ENCODE measurements at regions not wholly inside any gene's neighbourhood (a gene's known extent, or its start where the extent isn't known, plus 50 kb on each side); places are given as distances from the start of the nearest gene placed in this dataset.
"Not testable (repeated sequence)": the region's sequence is repeated elsewhere in the genome, so short reads cannot be mapped to it uniquely, and the experiment has no call there.

DNA sequence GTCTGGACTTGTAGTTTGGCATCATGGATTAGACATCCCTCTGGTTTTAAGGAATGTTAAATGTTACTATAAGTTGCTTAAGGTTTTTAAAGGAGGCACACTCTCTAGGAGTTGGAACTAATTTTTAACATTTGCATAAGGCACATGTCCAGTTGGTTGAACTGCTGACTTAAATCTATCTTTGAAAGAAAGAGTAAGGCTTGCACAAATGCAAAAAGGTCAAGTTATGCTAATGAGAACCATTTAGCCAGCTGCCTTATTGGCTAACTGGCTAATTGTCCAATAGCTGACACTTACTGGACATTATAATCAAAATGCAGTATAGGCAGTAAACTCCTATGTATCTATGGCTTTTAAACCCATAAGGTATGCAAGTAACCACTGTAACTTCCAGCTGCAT, 206.1 kb upstream of the TTC29 start:
- no peak for ATAC-seq
- H3K4me1 Mint-ChIP-seq = no peaks in the 10 kb centered on the region
- H3K9me3 Mint-ChIP-seq = no peaks in the 10 kb centered on the region
- peaks cover 9% of the 10 kb centered on the region for H3K27me3 Mint-ChIP-seq
- no peak overlapping the region for H3K27ac Mint-ChIP-seq
- H3K36me3 Mint-ChIP-seq = no peaks in the 10 kb centered on the region
- H3K4me3 Mint-ChIP-seq = no peak overlapping the region

DNA sequence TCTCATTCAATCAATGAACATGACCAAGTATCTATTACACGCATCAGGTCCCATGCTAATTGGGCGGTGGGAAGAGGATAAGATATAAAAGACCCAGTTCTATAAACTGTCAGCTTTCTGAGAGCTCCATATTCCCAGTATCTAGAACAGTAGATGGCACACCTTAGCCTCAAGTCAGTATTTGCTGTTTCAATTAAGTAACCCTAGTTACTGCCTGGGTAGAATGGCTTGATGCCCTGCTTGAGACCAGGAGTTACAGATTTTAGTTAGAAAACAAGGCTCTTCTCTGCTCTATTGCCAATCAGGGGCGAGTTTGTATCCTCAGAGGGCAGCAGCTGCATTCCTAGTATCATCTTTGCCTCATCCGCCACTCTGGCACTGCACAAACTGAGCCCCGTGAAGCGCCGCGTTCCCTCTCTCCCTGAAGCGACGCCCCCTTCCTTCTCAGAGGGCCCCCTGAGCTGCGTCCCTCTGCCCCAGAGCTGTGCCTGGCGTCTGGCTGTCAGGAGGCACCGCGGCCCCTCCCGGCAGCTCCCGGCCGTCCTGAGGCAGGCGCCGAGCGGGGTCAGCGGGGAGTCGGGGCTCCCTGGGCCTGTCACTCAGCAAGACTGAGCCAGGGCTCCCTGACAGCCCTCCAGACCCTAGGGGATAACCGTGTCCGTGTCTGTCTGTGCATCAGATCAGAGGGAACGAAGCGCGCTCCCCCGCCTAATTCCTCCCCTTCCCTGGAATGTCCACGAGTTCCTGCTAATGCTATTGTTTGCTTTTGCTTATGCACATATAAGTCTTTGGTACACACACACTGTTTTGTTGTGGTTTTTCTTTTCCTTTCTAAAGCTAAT, 212.4 kb upstream of the TTC29 start:
- no peaks in the 10 kb centered on the region for H3K36me3 Mint-ChIP-seq
- H3K9me3 Mint-ChIP-seq = no peaks in the 10 kb centered on the region
- H3K4me3 Mint-ChIP-seq = no peak overlapping the region
- H3K27ac Mint-ChIP-seq = no peak overlapping the region
- ATAC-seq = peak; percentile 54
- H3K27me3 Mint-ChIP-seq = peaks cover 9% of the 10 kb centered on the region
- no peaks in the 10 kb centered on the region for H3K4me1 Mint-ChIP-seq

DNA sequence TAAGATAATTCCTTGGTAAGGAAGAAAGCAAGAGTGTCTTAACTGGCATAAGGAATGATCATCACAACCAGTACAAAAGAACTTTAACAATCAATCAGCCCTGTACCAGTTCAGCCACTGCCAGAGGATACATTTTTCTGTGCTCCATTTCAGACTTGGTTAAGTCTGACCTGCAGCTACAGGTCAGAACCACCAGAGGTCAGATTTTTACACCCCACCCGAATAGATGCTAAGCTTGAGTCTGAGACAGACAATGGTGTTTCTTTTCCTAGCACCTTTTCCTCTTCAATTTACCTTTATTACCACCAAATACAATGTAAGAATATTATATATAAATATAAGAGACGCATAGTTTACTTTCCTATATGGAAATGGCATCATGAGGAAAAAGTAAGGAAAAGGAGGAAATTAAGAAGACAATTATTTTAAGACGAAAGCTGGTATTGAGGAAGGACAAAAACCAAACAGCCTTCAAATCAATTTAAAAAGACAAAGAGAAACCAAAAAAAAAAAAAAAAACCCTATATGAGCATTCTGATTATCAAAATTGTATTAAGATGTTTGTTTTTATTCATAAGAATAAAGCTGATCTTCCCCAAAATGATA, 215.3 kb upstream of the TTC29 start:
- peaks cover 9% of the 10 kb centered on the region for H3K27me3 Mint-ChIP-seq
- no peak overlapping the region for H3K4me3 Mint-ChIP-seq
- ATAC-seq = no peak
- no peaks in the 10 kb centered on the region for H3K36me3 Mint-ChIP-seq
- no peak overlapping the region for H3K27ac Mint-ChIP-seq
- no peaks in the 10 kb centered on the region for H3K9me3 Mint-ChIP-seq
- no peaks in the 10 kb centered on the region for H3K4me1 Mint-ChIP-seq

DNA sequence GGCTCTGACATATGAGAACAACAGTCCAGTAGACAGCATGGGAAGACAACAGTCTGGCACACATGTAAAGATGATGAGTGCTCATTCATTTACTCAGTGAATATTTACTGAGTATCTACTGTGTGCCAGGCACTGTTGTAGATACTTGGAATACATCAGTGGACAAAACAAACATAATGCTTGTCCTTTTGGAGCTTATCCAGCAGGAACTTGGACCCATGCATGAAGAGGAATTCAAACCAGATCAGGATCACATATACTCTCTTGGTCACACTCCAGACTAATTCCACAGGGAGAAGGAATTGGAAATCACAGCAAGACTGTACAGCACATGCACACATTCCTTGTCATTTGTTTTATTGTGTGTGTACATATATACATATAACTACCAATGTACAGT, 217.6 kb upstream of the TTC29 start:
- ATAC-seq = peak; percentile 12
- Mint-ChIP-seq H3K4me3 (no peak overlapping the region), H3K4me1 (no peaks in the 10 kb centered on the region), H3K27ac (no peak overlapping the region), H3K27me3 (no peaks in the 10 kb centered on the region), H3K9me3 (no peaks in the 10 kb centered on the region), H3K36me3 (no peaks in the 10 kb centered on the region)

DNA sequence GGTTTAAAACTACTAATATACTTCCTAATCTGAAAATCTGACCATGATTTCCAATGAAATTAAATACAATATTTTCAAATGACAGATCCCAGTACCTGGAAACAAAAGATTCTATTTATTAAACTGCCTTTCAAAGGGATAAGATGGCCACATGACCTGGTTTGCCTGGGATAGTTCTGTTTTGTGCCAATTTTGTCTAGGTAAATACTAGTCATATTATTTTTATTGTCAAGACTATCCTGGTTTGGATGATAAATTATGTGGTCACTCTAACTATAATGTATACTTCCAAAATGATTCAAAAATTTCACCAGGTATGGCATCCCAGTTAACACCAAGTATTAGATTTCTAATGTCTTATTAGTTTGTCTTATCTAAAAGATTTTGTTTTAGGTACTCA, 222.5 kb upstream of the TTC29 start:
- not testable (repeated sequence) for H3K4me3 Mint-ChIP-seq, H3K9me3 Mint-ChIP-seq, H3K27me3 Mint-ChIP-seq, ATAC-seq, H3K36me3 Mint-ChIP-seq, H3K27ac Mint-ChIP-seq, H3K4me1 Mint-ChIP-seq

DNA sequence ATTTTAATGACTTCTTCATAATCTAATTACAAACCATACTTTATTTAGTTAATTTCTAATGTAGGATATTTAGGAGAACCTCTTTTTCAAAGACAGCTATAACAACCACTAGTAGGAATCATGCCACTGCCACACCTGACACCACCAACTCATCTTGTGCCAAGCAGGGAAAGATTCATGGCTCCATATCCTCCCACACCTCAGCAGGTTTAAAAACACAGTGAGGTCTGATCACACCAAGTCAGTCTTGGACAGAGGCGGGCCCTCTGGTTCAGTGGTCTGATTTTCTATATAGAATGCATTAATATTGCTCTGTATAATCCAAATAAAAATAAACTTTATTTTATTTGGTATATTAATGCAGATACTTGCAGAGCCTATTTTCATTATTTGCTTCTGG, 227.7 kb upstream of the TTC29 start:
- H3K4me3 Mint-ChIP-seq = no peak overlapping the region
- H3K36me3 Mint-ChIP-seq = no peaks in the 10 kb centered on the region

DNA sequence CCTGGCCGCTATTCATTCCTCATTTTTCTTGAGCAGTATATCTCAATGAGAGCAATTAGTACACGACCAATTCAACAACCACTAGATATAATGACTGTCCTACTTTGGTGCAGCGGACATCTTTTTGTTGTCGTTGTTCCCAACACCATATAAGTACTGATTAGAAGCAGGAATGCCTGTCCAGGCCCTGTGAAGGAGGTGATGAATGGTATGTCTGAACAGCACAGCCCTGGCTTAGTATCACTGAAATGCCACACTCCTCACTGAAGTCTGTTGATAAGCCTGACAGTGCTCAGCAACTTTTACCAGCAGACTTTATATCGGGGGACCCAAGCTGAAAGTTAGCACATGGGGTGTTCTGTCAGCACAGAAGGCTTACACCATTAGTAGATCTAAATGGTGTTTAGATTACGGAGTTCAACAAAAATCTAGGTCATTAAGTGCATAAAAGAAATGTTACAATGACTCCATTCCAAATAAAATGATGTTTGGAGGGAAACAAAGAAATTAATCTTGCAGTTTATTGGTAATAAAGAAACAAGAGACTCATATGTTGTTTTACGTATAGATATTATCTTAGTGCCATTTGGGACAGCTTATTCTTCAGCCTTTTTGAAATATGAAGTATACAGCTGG, 228.3 kb upstream of the TTC29 start:
- H3K36me3 Mint-ChIP-seq = no peaks in the 10 kb centered on the region
- peaks cover 13% of the 10 kb centered on the region for H3K27me3 Mint-ChIP-seq
- H3K4me1 Mint-ChIP-seq = no peaks in the 10 kb centered on the region
- ATAC-seq = no peak
- H3K27ac Mint-ChIP-seq = no peak overlapping the region
- H3K4me3 Mint-ChIP-seq = no peak overlapping the region
- H3K9me3 Mint-ChIP-seq = no peaks in the 10 kb centered on the region

More for the DNA sequence above, 227.7 kb upstream of the TTC29 start:
- Mint-ChIP-seq H3K27ac (no peak overlapping the region), H3K4me1 (no peaks in the 10 kb centered on the region), H3K27me3 (peaks cover 13% of the 10 kb centered on the region), H3K9me3 (no peaks in the 10 kb centered on the region)
- no peak for ATAC-seq

DNA sequence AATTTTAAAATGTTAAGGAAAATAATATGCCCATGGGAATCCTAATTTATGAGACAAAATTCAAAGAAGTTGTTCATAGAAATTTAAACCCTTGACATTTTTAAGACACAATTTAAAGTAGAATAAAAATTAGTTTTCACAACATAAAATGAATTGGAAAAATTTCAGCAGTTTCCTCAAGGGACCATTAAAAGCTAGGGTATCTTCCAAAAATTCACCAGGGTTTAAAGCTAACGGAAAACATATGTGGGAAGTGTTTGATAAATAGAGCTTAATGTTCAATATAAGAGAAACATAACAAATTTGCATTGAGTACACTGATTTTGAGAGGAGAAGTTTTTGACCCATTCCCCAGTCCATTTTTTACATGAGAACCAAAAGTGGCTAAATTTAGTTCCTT, 228.9 kb upstream of the TTC29 start:
- Mint-ChIP-seq H3K27ac (no peak overlapping the region), H3K4me1 (no peaks in the 10 kb centered on the region), H3K27me3 (peaks cover 13% of the 10 kb centered on the region), H3K4me3 (no peak overlapping the region), H3K9me3 (no peaks in the 10 kb centered on the region), H3K36me3 (no peaks in the 10 kb centered on the region)
- ATAC-seq = no peak

DNA sequence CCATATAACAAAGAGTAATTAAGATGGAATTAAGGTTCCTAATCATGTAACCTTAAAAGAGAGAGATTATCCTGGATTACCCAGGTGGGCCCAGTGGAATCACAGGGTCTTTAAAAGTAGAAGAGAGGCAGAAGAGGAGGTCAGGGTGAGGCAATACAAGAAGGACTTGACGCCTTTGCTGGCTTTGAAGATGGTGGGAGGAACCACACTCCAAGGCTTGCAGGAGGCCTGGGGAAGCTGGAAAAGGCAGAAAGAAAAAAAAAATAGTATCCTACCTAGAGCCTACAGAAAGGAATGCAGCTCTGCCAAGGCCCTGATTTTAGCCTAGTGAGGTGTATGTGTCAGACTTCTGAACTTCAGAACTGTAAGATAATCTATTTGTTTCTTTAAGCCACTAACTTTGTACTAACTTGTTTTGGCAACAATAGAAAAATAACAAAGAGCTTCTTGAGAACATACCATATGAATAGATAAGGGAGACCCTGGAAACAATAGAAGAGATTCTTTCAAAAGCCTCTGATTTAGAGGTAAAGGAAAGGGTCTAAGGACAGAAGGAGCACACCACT, 229.9 kb upstream of the TTC29 start:
- H3K36me3 Mint-ChIP-seq = no peaks in the 10 kb centered on the region
- H3K27me3 Mint-ChIP-seq = peaks cover 13% of the 10 kb centered on the region
- H3K4me1 Mint-ChIP-seq = no peaks in the 10 kb centered on the region
- H3K27ac Mint-ChIP-seq = no peak overlapping the region
- no peaks in the 10 kb centered on the region for H3K9me3 Mint-ChIP-seq
- ATAC-seq = no peak
- no peak overlapping the region for H3K4me3 Mint-ChIP-seq

DNA sequence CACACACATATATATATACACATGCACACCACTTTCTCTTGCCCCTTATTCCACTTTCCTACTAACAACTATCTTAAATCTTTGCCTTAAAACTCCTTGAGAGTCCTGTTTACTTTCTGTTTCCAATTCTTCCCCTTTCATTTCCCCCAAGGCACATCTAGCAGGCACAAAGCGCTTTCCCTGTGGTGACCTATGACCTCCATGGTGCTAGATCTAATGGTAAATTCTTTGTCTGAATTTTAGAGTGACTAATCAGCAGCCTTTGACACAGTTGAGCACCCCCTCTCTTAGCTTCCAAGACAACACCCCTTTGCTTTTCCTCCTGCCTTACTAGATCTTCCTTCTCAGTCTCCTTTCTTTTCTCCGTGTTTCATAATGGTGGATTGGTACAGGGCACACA, 236.4 kb upstream of the TTC29 start:
- Mint-ChIP-seq H3K27me3 (peaks cover 1% of the 10 kb centered on the region), H3K36me3 (no peaks in the 10 kb centered on the region), H3K9me3 (peaks cover 6% of the 10 kb centered on the region), H3K27ac (no peak overlapping the region), H3K4me1 (no peaks in the 10 kb centered on the region), H3K4me3 (no peak overlapping the region)
- ATAC-seq = no peak

DNA sequence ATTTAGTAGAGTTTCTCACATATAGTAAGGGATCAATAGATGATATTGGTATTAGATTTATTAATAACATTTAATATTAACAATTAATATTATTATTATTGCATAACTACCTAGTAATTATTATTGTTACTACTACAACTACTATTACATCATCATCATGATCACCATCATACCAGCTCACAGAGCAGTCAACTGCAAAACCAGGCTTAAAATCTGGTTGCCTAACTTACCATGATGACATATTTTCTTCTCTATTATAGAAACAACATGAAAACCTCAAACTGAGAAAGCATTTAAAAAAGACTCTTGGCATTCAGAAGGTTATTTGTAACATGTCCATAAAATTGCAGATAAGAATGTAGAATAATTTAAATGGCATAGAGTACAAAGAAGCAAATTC, 247.0 kb upstream of the TTC29 start:
- H3K4me1 Mint-ChIP-seq = no peaks in the 10 kb centered on the region
- no peaks in the 10 kb centered on the region for H3K27me3 Mint-ChIP-seq
- no peak overlapping the region for H3K27ac Mint-ChIP-seq
- no peaks in the 10 kb centered on the region for H3K36me3 Mint-ChIP-seq
- peaks cover 10% of the 10 kb centered on the region for H3K9me3 Mint-ChIP-seq
- no peak for ATAC-seq
- no peak overlapping the region for H3K4me3 Mint-ChIP-seq

DNA sequence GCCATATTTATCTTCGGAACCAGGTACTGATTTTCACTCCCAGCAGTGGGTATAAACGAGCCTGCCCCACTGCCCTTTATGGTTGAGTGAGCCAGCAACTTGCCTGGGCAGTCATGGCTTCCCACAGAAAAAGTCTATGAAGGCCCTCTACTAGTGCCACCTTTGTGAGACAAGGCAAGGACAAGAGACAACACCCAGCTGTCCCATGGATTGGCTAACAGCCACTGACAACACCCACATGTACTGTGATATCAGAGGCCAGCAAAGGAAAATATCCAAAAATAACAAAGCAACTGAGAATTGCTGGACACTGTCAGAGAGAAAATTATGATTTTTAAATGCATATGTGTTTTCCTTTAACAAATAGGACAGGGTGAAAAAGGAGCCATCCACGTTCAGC, 248.4 kb upstream of the TTC29 start:
- Mint-ChIP-seq H3K27ac (no peak overlapping the region), H3K4me3 (no peak overlapping the region), H3K9me3 (peaks cover 5% of the 10 kb centered on the region), H3K27me3 (no peaks in the 10 kb centered on the region), H3K36me3 (no peaks in the 10 kb centered on the region), H3K4me1 (no peaks in the 10 kb centered on the region)
- ATAC-seq = no peak

DNA sequence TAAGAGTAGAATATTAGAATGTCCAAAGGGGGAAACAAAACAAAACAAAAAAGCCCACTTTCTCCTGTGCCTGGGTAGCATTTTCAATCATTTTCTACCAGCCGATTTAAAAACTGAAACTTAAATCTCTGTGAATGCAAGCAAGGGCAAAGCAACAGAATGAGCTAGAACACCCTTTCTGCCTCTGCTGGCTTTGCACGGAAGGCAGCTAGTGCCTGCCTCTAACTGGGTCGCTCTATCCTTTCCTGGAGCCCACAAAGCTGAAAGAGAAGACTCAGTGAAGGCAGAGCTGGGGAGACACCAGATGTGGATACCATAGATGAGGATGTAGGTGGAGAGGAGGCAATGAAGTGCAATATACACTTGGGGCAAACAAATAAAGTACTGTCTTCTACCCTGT, 248.9 kb upstream of the TTC29 start:
- H3K27ac Mint-ChIP-seq = no peak overlapping the region
- no peak overlapping the region for H3K4me3 Mint-ChIP-seq
- H3K9me3 Mint-ChIP-seq = peaks cover 5% of the 10 kb centered on the region
- H3K27me3 Mint-ChIP-seq = no peaks in the 10 kb centered on the region
- no peaks in the 10 kb centered on the region for H3K36me3 Mint-ChIP-seq
- H3K4me1 Mint-ChIP-seq = no peaks in the 10 kb centered on the region
- ATAC-seq = no peak

DNA sequence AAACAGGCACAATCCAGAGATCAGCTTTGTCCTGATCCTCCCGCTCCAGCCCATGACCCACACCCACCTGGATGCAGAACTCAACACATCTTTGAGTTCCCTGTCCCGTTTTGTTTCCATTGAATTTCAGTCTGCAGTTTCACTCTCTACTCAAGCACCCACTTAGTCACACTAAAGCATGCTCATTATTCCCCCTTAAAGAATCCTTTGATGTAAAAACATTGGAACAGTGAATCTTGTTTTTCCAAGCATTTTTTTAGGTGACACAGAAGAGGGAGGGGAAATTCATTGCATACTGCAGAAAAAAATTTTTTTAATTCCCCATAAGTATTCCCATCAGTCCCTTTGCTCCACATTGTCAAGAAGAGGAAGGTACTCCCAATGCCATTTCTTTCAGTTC, 249.7 kb upstream of the TTC29 start:
- no peak overlapping the region for H3K27ac Mint-ChIP-seq
- H3K27me3 Mint-ChIP-seq = no peaks in the 10 kb centered on the region
- peaks cover 4% of the 10 kb centered on the region for H3K9me3 Mint-ChIP-seq
- H3K4me1 Mint-ChIP-seq = no peaks in the 10 kb centered on the region
- no peak for ATAC-seq
- H3K36me3 Mint-ChIP-seq = no peaks in the 10 kb centered on the region
- no peak overlapping the region for H3K4me3 Mint-ChIP-seq

DNA sequence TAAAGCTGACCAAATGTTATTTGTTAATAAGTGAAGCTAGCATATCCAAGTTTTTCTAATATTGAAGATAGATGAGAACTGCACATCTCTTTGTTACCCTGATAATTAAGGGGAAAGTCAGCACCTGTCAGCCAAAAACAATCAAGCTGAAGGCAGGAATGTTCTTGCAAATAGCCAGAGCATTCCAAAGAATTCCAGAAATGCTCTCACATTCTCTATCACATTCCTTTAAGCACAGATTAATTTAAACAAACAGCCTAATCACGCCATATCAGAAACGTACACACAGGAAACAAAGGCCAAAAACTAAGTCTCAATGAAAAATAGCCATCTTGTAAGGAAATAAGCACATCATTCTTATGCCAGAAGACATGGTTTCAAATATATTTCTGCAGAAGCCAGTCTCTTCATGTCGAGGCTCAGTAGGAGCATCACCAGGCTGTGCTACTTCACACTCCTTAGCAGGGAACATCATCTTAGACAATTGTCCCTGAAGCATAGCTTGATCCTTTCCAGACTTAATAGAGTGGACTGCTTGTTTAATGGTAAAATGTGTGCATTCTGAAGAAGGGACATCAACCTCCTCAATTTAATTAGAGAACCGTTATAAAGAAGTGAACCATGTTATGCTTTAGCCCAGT, 252.9 kb upstream of the TTC29 start:
- H3K27ac Mint-ChIP-seq = no peak overlapping the region
- H3K9me3 Mint-ChIP-seq = no peaks in the 10 kb centered on the region
- H3K4me3 Mint-ChIP-seq = no peak overlapping the region
- H3K4me1 Mint-ChIP-seq = no peaks in the 10 kb centered on the region
- ATAC-seq = no peak
- no peaks in the 10 kb centered on the region for H3K36me3 Mint-ChIP-seq
- H3K27me3 Mint-ChIP-seq = no peaks in the 10 kb centered on the region
